ENCODE measurements at regions not wholly inside any gene's neighbourhood (a gene's known extent, or its start where the extent isn't known, plus 50 kb on each side); places are given as distances from the start of the nearest gene placed in this dataset.

DNA sequence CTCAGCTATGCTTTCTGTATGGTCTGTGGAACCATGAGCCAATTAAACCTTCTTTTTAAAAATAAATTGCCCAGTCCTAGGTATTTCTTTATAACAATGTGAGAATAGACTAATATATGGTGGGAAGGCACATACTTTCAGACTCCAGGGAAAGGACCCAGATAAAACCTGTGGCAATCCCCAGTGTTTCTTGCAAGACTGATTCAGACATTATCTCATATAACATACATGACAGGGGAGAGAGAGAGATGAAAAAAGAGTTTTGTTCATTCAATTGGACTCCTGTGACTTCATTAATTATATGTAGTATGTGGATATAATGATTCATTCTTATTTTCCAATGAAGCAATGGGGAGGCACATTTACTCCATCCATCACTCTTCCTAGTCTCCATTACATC is 291.4 kb upstream of the PRKX start:
- TF ChIP-seq SNAI2 (CRISPR knock-in tag; IDR thresholded peaks at IDR 0.05) (no peak), ESRRG (CRISPR knock-in tag; IDR thresholded peaks at IDR 0.05) (no peak), ZNF565 (CRISPR knock-in tag; conservative IDR thresholded peaks at IDR 0.05; ENCODE audit: low read depth) (no peak), ZNF70 (CRISPR knock-in tag; IDR thresholded peaks at IDR 0.05) (no peak), PPARA (CRISPR knock-in tag; IDR thresholded peaks at IDR 0.05; ENCODE audit: borderline replicate concordance) (no peak), BACH2 (CRISPR knock-in tag; IDR thresholded peaks at IDR 0.05; ENCODE audit: borderline replicate concordance) (no peak), ZFP3 (CRISPR knock-in tag; IDR thresholded peaks at IDR 0.05) (no peak), CSDC2 (CRISPR knock-in tag; IDR thresholded peaks at IDR 0.05) (no peak), TOX (CRISPR knock-in tag; IDR thresholded peaks at IDR 0.05; ENCODE audit: borderline replicate concordance) (no peak), RARB (CRISPR knock-in tag; IDR thresholded peaks at IDR 0.05) (no peak), TCF4 (CRISPR knock-in tag; IDR thresholded peaks at IDR 0.05; ENCODE audit: borderline replicate concordance) (no peak), ARNTL (CRISPR knock-in tag; IDR thresholded peaks at IDR 0.05; ENCODE audit: borderline replicate concordance, low read depth) (no peak), OSR1 (CRISPR knock-in tag; IDR thresholded peaks at IDR 0.05) (no peak)
- TF ChIP-seq, protein P1, sequence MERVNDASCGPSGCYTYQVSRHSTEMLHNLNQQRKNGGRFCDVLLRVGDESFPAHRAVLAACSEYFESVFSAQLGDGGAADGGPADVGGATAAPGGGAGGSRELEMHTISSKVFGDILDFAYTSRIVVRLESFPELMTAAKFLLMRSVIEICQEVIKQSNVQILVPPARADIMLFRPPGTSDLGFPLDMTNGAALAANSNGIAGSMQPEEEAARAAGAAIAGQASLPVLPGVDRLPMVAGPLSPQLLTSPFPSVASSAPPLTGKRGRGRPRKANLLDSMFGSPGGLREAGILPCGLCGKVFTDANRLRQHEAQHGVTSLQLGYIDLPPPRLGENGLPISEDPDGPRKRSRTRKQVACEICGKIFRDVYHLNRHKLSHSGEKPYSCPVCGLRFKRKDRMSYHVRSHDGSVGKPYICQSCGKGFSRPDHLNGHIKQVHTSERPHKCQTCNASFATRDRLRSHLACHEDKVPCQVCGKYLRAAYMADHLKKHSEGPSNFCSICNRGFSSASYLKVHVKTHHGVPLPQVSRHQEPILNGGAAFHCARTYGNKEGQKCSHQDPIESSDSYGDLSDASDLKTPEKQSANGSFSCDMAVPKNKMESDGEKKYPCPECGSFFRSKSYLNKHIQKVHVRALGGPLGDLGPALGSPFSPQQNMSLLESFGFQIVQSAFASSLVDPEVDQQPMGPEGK (CRISPR knock-in tag; IDR thresholded peaks at IDR 0.05; ENCODE audit: borderline replicate concordance): no peak
- TF ChIP-seq, protein P2, sequence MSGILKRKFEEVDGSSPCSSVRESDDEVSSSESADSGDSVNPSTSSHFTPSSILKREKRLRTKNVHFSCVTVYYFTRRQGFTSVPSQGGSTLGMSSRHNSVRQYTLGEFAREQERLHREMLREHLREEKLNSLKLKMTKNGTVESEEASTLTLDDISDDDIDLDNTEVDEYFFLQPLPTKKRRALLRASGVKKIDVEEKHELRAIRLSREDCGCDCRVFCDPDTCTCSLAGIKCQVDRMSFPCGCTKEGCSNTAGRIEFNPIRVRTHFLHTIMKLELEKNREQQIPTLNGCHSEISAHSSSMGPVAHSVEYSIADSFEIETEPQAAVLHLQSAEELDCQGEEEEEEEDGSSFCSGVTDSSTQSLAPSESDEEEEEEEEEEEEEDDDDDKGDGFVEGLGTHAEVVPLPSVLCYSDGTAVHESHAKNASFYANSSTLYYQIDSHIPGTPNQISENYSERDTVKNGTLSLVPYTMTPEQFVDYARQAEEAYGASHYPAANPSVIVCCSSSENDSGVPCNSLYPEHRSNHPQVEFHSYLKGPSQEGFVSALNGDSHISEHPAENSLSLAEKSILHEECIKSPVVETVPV (CRISPR knock-in tag; IDR thresholded peaks at IDR 0.05): no peak
- TF ChIP-seq, protein P3, sequence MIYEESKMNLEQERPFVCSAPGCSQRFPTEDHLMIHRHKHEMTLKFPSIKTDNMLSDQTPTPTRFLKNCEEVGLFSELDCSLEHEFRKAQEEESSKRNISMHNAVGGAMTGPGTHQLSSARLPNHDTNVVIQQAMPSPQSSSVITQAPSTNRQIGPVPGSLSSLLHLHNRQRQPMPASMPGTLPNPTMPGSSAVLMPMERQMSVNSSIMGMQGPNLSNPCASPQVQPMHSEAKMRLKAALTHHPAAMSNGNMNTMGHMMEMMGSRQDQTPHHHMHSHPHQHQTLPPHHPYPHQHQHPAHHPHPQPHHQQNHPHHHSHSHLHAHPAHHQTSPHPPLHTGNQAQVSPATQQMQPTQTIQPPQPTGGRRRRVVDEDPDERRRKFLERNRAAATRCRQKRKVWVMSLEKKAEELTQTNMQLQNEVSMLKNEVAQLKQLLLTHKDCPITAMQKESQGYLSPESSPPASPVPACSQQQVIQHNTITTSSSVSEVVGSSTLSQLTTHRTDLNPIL (CRISPR knock-in tag; IDR thresholded peaks at IDR 0.05; ENCODE audit: low read depth): no peak
- TF ChIP-seq, protein P4, sequence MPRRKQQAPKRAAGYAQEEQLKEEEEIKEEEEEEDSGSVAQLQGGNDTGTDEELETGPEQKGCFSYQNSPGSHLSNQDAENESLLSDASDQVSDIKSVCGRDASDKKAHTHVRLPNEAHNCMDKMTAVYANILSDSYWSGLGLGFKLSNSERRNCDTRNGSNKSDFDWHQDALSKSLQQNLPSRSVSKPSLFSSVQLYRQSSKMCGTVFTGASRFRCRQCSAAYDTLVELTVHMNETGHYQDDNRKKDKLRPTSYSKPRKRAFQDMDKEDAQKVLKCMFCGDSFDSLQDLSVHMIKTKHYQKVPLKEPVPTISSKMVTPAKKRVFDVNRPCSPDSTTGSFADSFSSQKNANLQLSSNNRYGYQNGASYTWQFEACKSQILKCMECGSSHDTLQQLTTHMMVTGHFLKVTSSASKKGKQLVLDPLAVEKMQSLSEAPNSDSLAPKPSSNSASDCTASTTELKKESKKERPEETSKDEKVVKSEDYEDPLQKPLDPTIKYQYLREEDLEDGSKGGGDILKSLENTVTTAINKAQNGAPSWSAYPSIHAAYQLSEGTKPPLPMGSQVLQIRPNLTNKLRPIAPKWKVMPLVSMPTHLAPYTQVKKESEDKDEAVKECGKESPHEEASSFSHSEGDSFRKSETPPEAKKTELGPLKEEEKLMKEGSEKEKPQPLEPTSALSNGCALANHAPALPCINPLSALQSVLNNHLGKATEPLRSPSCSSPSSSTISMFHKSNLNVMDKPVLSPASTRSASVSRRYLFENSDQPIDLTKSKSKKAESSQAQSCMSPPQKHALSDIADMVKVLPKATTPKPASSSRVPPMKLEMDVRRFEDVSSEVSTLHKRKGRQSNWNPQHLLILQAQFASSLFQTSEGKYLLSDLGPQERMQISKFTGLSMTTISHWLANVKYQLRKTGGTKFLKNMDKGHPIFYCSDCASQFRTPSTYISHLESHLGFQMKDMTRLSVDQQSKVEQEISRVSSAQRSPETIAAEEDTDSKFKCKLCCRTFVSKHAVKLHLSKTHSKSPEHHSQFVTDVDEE (CRISPR knock-in tag; IDR thresholded peaks at IDR 0.05): no peak
- no peak for ATAC-seq

DNA sequence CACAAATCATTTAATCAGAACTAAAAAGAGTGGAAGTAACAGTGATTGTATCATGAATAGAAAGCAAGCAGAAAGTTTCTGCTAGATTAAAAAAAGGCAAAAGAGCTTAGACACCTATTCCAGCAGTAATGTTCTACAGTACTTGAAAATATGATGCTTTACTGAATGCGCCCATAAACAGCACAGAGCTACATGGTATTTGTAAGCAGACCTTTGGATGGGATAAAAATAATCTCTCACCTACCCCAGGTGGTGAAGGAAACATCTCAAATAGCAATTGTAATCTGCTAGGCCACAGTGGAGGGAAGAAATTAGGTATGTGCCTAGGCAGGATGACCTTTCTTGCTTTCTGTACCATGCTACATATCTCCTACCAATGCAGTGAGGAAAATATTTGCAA is 280.9 kb upstream of the PRKX start:
- no peak for ATAC-seq
- TF ChIP-seq, protein P3 (CRISPR knock-in tag; IDR thresholded peaks at IDR 0.05; ENCODE audit: low read depth): no peak
- TF ChIP-seq ZC3H10 (CRISPR knock-in tag; IDR thresholded peaks at IDR 0.05) (no peak), ZNF8 (CRISPR knock-in tag; IDR thresholded peaks at IDR 0.05) (no peak), ARNTL (CRISPR knock-in tag; IDR thresholded peaks at IDR 0.05; ENCODE audit: borderline replicate concordance, low read depth) (no peak), ISL1 (CRISPR knock-in tag; IDR thresholded peaks at IDR 0.05) (no peak), OSR1 (CRISPR knock-in tag; IDR thresholded peaks at IDR 0.05) (no peak), CSDC2 (CRISPR knock-in tag; IDR thresholded peaks at IDR 0.05) (no peak), SNAI2 (CRISPR knock-in tag; IDR thresholded peaks at IDR 0.05) (no peak)
- TF ChIP-seq, protein P4 (CRISPR knock-in tag; IDR thresholded peaks at IDR 0.05): no peak
- TF ChIP-seq, protein P1 (CRISPR knock-in tag; IDR thresholded peaks at IDR 0.05; ENCODE audit: borderline replicate concordance): no peak
- TF ChIP-seq, protein P2 (CRISPR knock-in tag; IDR thresholded peaks at IDR 0.05): no peak
